Natural killer cell treated with Interleukin-12 subunit alpha and Interleukin-12 subunit beta and Interleukin-15 and Interleukin-18, amount 100 ng/mL, for 72 hours (primary cell): ENCODE measurements at regions not wholly inside any gene's neighbourhood (a gene's known extent, or its start where the extent isn't known, plus 50 kb on each side); places are given as distances from the start of the nearest gene placed in this dataset.
"Not testable (repeated sequence)": the region's sequence is repeated elsewhere in the genome, so short reads cannot be mapped to it uniquely, and the experiment has no call there.

Experiments used
- ATAC-seq, 2 donors: fragments of 150-1000 bp; cut with Tn5 transposase in 1 of 2; sonication (Bioruptor Pico), chemical (Tn5 transposase) in 1 of 2; 2 replicates each; pipeline ENCODE4 v1.10.0; 2021
- DNase-seq: peaks from one replicate; pipeline ENCODE4 v3.0.0; 2022; ENCODE audit warnings: low spot score
- H3K27ac Mint-ChIP-seq, 2 donors: 1 replicate in 1 of 2; 2 replicates in 1 of 2; pipeline ENCODE4 v1.8.0; 2022; ENCODE audit warnings: mixed read lengths in 2 of 2, mild to moderate bottlenecking in 1 of 2, moderate library complexity in 1 of 2
- H3K27me3 Mint-ChIP-seq, 2 donors: 1 replicate in 1 of 2; 2 replicates in 1 of 2; pipeline ENCODE4 v1.8.0; 2022; ENCODE audit warnings: mixed read lengths in 2 of 2
- H3K36me3 Mint-ChIP-seq: one replicate; pipeline ENCODE4 v1.8.0; 2022; ENCODE audit warnings: mixed read lengths
- H3K4me1 Mint-ChIP-seq, 2 donors: 1 replicate in 1 of 2; 2 replicates in 1 of 2; pipeline ENCODE4 v1.8.0; 2022; ENCODE audit warnings: low read depth in 2 of 2, mixed read lengths in 2 of 2, mild to moderate bottlenecking in 1 of 2
- H3K4me3 Mint-ChIP-seq: one replicate; pipeline ENCODE4 v1.8.0; 2022; ENCODE audit warnings: mixed read lengths
- H3K9me3 Mint-ChIP-seq: 2 replicates; pipeline ENCODE4 v1.8.0; 2022; ENCODE audit warnings: mixed read lengths

DNA sequence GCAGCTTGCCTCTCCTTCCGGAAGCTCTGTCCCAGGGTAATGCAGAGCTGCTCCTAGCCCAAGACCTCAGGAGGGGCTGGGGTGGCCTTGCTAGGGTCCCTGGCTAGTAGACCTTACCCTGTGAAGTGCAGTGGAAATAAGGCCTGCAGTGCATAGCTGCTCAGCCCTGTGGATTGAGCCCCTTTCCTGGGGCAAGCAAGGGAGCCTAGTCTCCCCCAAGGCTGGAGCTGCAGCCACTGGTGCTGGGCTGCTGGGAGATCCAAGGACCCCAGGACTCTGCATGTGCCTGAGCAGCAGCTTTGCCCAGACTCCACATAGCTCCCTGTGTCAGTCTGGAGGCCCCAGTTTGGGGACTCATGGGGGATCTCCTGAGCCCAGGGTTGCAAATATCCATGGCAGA lies 57.9 kb downstream of the FANCF start:
- ATAC-seq (no peak), DNase-seq (no peak)
- no peaks in the 10 kb centered on the region for H3K36me3 Mint-ChIP-seq
- peaks cover 4% of the 10 kb centered on the region for H3K9me3 Mint-ChIP-seq
- H3K27ac Mint-ChIP-seq = no peak overlapping the region
- H3K27me3 Mint-ChIP-seq = peaks cover 3 to 15% of the 10 kb centered on the region in 2 donors
- no peak overlapping the region for H3K4me3 Mint-ChIP-seq
- H3K4me1 Mint-ChIP-seq = no peaks in the 10 kb centered on the region

DNA sequence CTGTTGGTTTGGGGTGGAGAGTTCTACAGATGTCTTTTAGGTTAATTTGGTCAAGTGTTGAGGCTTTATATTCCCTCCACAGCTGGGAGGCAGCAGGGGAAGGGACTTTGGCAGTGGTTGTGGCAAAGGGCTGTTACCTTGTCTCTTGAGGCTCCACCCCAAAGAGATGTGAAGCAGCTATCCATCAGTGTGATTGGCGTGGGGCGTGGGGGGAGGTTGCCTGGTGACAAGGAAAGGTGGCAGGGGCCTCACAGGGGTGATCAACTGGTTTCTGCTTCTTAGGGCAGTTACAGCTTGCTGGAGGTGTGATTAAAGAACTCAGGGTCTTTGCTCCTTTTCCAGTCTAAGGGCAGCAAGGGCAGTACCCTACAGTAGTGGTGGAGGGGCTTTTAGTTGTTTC lies 59.3 kb downstream of the FANCF start:
- no peak overlapping the region for H3K4me3 Mint-ChIP-seq
- peaks cover 3 to 15% of the 10 kb centered on the region in 2 donors for H3K27me3 Mint-ChIP-seq
- H3K27ac Mint-ChIP-seq = no peak overlapping the region
- ATAC-seq = no peak
- peaks cover 4% of the 10 kb centered on the region for H3K9me3 Mint-ChIP-seq
- H3K4me1 Mint-ChIP-seq = no peaks in the 10 kb centered on the region
- DNase-seq = no peak
- H3K36me3 Mint-ChIP-seq = no peaks in the 10 kb centered on the region

DNA sequence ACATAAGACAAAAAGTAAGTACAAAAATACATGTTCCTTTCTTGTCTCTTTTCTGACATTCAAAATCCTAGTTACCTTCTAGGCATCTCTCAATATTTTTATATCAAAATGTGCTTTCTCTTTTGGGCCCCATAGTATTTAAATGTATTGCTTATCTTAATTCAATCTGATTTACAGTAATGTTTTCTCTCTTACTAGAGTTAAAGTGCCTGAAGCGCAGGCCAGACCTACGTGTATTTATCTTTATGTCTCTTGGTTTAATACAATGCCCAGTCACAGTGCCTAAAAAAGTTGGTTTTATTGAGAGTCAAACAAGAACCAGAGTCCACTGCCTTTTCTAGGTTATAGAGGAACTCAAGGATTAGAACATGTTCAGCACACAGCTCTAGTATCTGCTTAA lies 64.3 kb downstream of the FANCF start:
- H3K4me3 Mint-ChIP-seq = no peak overlapping the region
- H3K9me3 Mint-ChIP-seq = peaks cover 2% of the 10 kb centered on the region
- DNase-seq = no peak
- ATAC-seq = no peak
- no peaks in the 10 kb centered on the region for H3K4me1 Mint-ChIP-seq
- H3K27me3 Mint-ChIP-seq = peaks cover 0 to 10% of the 10 kb centered on the region in 2 donors
- no peaks in the 10 kb centered on the region for H3K36me3 Mint-ChIP-seq
- no peak overlapping the region for H3K27ac Mint-ChIP-seq

DNA sequence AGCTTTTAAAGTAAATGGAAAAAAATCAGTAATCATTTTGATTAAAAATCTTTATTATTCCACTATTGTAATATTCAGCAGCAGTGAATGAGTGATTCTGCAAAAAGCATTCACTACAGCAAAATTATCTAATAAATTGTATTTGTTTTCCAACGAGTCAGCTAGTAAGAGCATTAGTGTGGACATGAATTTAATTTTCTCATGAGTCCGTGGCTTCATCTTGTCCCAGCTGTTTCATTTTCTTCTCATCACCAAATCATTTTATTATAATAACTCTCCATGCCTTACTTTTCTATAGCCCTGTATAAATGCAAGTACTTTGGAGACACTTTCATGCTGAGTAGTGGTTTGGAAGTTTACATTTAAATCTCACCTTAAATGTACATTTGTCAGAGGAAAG lies 66.2 kb downstream of the FANCF start:
- Mint-ChIP-seq H3K9me3 (peaks cover 4% of the 10 kb centered on the region), H3K27ac (no peak overlapping the region), H3K27me3 (peaks cover 0 to 7% of the 10 kb centered on the region in 2 donors), H3K4me3 (no peak overlapping the region), H3K36me3 (no peaks in the 10 kb centered on the region), H3K4me1 (no peaks in the 10 kb centered on the region)
- no peak for DNase-seq
- ATAC-seq = no peak

DNA sequence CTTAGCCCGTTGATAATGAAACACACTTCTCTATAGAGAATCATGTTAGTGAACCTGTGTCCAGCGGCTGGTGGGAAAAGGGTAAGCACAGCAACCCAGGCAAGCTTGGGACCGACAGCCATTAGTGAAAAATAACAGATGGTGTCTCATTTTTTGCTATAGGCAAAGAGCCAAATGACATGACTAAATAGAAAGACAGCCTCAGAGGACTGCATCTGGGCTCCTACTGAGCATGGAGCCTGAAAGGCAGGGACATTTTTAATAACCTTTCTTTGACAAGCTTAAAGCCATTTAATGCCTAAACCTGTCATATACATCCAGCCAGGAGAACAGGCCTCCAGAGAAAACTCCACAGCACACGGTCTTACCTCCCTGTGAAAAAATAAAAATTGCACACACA lies 67.0 kb downstream of the FANCF start:
- no peaks in the 10 kb centered on the region for H3K36me3 Mint-ChIP-seq
- H3K9me3 Mint-ChIP-seq = peaks cover 4% of the 10 kb centered on the region
- H3K4me1 Mint-ChIP-seq = no peaks in the 10 kb centered on the region
- peaks cover 0 to 7% of the 10 kb centered on the region in 2 donors for H3K27me3 Mint-ChIP-seq
- H3K4me3 Mint-ChIP-seq = no peak overlapping the region
- ATAC-seq = no peak
- DNase-seq = no peak
- no peak overlapping the region for H3K27ac Mint-ChIP-seq

DNA sequence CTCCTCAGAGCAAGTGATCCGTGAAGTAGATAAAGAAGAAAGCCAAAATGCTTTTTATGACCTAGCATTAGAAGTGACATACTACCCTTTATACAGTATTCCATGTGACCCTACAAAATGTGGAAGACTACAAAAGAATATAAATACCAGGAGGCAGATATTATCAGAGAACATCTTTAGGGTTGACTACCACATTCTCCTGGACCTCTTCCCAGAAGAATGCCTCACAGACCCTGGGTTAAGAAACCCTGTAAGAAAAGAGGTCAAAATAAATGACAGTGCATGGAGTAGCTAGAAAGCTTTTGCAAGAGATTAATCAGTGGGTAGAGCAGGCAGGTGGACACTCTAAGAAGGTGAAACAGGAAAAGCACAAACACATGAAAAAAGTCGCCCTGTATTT lies 69.2 kb downstream of the FANCF start:
- no peaks in the 10 kb centered on the region for H3K36me3 Mint-ChIP-seq
- no peak for DNase-seq
- peaks cover 2 to 7% of the 10 kb centered on the region in 2 donors for H3K27me3 Mint-ChIP-seq
- H3K4me3 Mint-ChIP-seq = no peak overlapping the region
- H3K4me1 Mint-ChIP-seq = no peaks in the 10 kb centered on the region
- peaks cover 7% of the 10 kb centered on the region for H3K9me3 Mint-ChIP-seq
- ATAC-seq = no peak
- no peak overlapping the region for H3K27ac Mint-ChIP-seq

DNA sequence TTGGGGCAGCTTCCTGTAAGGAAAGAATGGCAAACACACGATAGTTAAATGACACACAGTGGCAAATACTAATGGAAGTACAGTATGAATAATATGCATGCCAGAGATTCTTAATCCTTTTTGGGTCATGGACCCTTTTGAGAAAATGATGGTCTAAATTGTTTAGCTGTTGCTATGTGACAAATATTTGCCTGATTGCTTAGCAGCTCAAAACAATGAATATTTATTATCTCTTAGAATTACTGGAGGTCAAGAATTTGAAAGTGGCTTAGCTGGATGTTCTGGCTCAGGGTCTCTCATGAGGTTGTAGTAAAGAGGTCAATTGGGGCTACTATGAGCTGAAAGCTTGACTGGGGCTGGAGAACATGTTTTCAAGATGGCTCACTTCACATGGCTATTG lies 69.7 kb downstream of the FANCF start:
- Mint-ChIP-seq H3K4me3 (no peak overlapping the region), H3K27me3 (peaks cover 2 to 7% of the 10 kb centered on the region in 2 donors), H3K27ac (no peak overlapping the region), H3K9me3 (peaks cover 7% of the 10 kb centered on the region), H3K36me3 (no peaks in the 10 kb centered on the region), H3K4me1 (no peaks in the 10 kb centered on the region)
- ATAC-seq (no peak), DNase-seq (no peak)

DNA sequence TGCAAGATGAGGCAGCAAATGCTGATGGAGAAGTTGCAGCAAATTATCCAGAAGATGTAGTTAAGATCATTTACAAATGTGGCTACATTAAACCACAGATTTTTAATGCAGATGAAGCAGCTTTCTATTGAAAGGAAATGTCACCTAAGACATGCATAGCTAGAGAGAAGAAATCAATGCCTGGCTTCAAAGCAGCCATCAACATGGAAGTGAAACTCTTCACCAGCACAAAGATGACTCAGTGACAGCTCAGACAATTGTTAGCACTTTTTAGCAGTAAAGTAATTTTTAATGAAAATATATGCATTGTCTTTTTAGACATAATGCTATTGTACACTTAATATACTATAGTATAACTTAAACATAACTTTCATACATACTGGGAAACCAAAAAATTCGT lies 71.4 kb downstream of the FANCF start:
- H3K9me3 Mint-ChIP-seq = peaks cover 7% of the 10 kb centered on the region
- no peak for ATAC-seq
- no peaks in the 10 kb centered on the region for H3K36me3 Mint-ChIP-seq
- no peak for DNase-seq
- no peak overlapping the region for H3K4me3 Mint-ChIP-seq
- H3K27ac Mint-ChIP-seq = no peak overlapping the region
- peaks cover 2 to 7% of the 10 kb centered on the region in 2 donors for H3K27me3 Mint-ChIP-seq
- no peaks in the 10 kb centered on the region for H3K4me1 Mint-ChIP-seq

DNA sequence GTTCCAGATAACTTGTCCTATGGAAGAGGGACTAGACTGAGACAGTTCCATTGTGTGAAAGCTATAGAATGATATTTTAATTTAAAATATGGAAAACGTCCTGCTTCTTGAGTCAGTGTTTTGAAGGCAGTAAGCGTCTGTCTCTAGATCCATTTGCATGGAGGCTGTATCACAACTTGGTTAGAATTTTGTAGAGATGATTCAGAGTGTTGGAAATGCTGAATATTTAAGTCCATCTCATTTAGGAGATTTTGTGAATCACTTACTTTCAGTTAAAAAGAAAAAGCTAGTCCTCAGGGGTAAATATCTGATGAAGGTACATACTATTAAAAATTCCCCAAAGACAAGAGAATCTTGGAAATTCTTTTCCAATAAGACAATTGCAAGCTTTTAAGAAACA lies 72.7 kb downstream of the FANCF start:
- no peaks in the 10 kb centered on the region for H3K4me1 Mint-ChIP-seq

DNA sequence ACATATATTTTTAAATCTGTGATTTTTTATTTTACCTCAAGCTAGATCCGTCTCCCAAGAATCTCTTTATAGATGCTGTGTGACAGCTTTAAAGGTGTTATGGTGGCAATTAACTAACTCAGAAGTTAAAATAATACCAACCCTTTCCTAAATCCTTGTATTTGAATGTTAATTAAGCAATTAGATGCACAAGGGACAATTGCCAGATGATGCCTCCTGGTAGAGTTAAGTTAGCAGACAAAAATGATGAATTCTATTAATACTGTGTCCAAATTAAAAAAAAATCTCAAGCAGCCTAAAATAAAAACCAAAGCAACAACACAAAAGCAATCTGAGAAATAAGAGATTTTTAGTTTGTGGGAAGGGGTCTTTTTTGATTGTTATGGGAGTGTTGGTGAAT lies 78.9 kb downstream of the FANCF start:
- no peaks in the 10 kb centered on the region for H3K9me3 Mint-ChIP-seq
- DNase-seq = no peak
- ATAC-seq = no peak
- no peaks in the 10 kb centered on the region for H3K4me1 Mint-ChIP-seq
- H3K27me3 Mint-ChIP-seq = peaks cover 0 to 7% of the 10 kb centered on the region in 2 donors
- no peak overlapping the region for H3K4me3 Mint-ChIP-seq
- H3K27ac Mint-ChIP-seq = no peak overlapping the region
- H3K36me3 Mint-ChIP-seq = no peaks in the 10 kb centered on the region

More for the DNA sequence above, 72.7 kb downstream of the FANCF start:
- H3K27me3 Mint-ChIP-seq = peaks cover 2 to 14% of the 10 kb centered on the region in 2 donors
- H3K4me3 Mint-ChIP-seq = no peak overlapping the region
- no peak for DNase-seq
- H3K27ac Mint-ChIP-seq = no peak overlapping the region
- ATAC-seq = no peak
- peaks cover 7% of the 10 kb centered on the region for H3K9me3 Mint-ChIP-seq
- H3K36me3 Mint-ChIP-seq = no peaks in the 10 kb centered on the region

DNA sequence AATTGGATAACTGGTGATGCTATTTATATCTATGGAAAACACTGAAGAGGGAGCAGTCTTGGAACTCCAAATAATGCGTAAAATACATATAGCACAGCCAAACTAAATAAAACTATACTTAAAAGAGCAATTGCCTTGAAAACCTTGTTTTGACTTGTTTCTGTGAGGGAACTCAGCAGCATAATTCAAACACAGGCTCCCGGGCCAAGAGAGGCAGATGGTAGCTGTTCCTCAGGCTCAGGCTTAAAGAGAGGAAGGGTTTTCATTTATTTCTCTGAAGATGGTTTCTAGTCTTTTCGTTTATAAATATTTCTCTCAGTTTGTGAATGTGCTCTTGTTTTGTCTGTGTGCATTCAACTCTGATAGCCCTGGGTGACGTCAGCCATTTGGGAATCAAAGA lies 82.4 kb downstream of the FANCF start:
- ATAC-seq (no peak), DNase-seq (no peak)
- Mint-ChIP-seq H3K27me3 (peaks cover under 1 to 11% of the 10 kb centered on the region in 2 donors), H3K9me3 (peaks cover under 1% of the 10 kb centered on the region), H3K4me1 (no peaks in the 10 kb centered on the region), H3K27ac (no peak overlapping the region), H3K4me3 (no peak overlapping the region), H3K36me3 (no peaks in the 10 kb centered on the region)

DNA sequence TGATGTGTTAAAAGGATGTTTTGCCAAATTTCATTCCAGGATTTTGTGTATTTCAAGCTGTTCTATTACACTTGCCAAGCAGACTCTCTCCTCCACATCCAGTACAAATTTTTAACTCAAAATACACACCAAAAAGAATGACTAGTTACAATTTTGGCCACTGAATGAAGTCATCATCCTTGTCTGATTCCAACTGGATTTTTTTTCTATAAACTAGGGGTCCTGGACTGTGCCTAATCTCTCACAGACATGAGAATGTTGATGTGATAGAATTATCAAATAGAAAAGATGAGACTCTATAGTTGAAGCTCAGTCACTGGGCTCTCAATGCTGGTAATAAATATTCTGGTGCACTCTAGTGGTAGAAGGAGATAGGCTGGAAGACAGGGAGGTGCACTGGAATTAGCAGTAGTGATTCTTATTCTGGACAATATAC lies 85.8 kb downstream of the FANCF start:
- Mint-ChIP-seq H3K27ac (no peak overlapping the region), H3K4me1 (no peaks in the 10 kb centered on the region), H3K4me3 (no peak overlapping the region), H3K36me3 (no peaks in the 10 kb centered on the region), H3K27me3 (peaks cover 5 to 12% of the 10 kb centered on the region in 2 donors), H3K9me3 (peaks cover 2% of the 10 kb centered on the region)
- no peak for ATAC-seq
- no peak for DNase-seq

DNA sequence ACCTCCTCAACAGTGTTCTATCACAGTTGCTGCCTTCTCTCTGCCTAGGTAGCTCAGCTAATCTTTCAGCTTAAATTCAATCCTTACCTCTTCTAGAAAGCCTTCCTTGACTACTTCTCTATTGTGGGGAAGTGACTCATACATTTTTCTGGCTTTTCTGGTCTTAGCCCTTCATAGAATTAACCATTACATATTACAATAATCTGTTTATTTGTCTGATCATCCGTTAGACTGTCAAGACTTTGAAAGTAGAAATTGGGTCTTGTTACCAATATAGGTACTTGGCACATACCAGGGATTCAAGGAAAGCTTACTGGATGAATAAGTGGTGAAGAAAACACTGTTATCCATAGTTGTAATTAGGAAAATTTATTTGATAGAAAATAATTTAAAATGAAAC lies 89.6 kb downstream of the FANCF start:
- H3K27ac Mint-ChIP-seq = no peak overlapping the region
- H3K27me3 Mint-ChIP-seq = peaks cover 7 to 12% of the 10 kb centered on the region in 2 donors
- no peaks in the 10 kb centered on the region for H3K4me1 Mint-ChIP-seq
- H3K9me3 Mint-ChIP-seq = peaks cover 6% of the 10 kb centered on the region
- DNase-seq (no peak), ATAC-seq (no peak)
- H3K4me3 Mint-ChIP-seq = no peak overlapping the region
- H3K36me3 Mint-ChIP-seq = no peaks in the 10 kb centered on the region

DNA sequence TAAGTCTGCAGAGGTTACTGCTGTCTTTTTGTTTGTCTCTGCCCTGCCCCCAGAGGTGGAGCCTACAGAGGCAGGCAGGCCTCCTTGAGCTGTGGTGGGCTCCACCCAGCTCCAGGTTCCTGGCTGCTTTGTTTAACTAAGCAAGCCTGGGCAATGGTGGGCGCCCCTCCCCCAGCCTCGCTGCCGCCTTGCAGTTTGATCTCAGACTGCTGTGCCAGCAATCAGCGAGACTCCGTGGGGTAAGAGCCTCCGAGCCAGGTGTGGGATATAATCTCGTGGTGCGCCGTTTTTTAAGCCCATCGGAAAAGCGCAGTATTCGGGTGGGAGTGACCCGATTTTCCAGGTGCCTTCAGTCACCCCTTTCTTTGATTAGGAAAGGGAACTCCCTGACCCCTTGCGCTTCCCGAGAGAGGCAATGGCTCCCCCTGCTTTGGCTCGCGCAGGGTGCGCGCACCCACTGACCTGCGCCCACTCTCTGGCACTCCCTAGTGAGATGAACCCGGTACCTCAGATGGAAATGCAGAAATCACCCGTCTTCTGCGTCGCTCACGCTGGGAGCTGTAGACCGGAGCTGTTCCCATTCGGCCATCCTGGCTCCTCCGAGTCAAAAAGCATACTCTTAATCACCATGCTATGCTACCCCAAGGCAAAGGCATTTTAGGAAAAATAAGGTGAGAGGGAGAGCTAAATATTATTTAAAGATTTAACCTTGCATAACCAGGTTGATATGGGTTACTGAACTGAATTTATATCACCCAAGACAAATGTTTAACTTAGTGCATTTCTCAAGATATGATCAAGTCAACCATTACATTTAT lies 96.8 kb downstream of the FANCF start:
- H3K27ac Mint-ChIP-seq, DNase-seq, H3K36me3 Mint-ChIP-seq, H3K4me1 Mint-ChIP-seq, H3K27me3 Mint-ChIP-seq, ATAC-seq, H3K9me3 Mint-ChIP-seq, H3K4me3 Mint-ChIP-seq: not testable (repeated sequence)

DNA sequence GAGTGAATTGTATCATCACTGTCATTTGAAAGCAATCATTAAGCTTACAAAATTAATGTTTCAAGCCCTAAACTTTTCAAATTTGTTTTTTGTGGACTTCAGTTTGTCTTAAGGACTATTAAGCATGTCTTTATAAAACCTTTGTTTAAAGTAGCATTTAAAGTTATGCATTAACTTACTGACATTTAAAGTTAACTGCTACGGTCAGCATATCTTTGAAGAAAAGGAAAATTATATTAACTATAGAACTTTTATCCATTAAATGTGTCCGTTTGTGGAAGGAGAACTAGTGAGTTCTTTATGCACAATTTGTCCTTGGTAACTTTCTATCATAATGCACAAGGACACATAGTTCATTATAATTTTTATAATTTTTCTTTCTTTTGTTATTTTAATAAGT lies 103.4 kb downstream of the FANCF start:
- no peaks in the 10 kb centered on the region for H3K36me3 Mint-ChIP-seq
- no peaks in the 10 kb centered on the region for H3K27me3 Mint-ChIP-seq
- no peak for DNase-seq
- H3K4me1 Mint-ChIP-seq = no peaks in the 10 kb centered on the region
- no peaks in the 10 kb centered on the region for H3K9me3 Mint-ChIP-seq
- no peak overlapping the region for H3K4me3 Mint-ChIP-seq
- ATAC-seq = no peak
- H3K27ac Mint-ChIP-seq = no peak overlapping the region
